ENCODE measurements at regions not wholly inside any gene's neighbourhood (a gene's known extent, or its start where the extent isn't known, plus 50 kb on each side); places are given as distances from the start of the nearest gene placed in this dataset.
"Not testable (repeated sequence)": the region's sequence is repeated elsewhere in the genome, so short reads cannot be mapped to it uniquely, and the experiment has no call there.

DNA sequence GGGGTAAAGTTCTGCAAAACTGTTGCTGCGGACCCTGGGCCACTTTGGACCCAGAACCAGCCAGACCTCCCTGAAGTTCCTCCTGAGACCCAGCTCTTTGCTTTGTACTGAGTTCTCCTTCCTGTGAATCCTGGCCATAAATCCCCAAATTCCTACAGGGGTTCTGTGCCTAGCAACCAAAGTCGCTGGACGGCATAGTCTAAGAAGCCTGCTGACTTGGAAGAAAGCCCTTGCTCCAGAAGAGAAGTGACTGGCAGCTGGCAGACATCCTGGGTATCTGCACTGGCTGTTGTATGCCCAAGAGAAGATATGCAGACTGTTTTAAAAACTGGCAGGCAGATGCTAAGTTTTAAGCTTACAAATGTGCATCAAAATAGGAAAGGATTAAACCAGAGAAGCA is 99.9 kb upstream of the SLC24A4 start:
- no peak for DNase-seq

DNA sequence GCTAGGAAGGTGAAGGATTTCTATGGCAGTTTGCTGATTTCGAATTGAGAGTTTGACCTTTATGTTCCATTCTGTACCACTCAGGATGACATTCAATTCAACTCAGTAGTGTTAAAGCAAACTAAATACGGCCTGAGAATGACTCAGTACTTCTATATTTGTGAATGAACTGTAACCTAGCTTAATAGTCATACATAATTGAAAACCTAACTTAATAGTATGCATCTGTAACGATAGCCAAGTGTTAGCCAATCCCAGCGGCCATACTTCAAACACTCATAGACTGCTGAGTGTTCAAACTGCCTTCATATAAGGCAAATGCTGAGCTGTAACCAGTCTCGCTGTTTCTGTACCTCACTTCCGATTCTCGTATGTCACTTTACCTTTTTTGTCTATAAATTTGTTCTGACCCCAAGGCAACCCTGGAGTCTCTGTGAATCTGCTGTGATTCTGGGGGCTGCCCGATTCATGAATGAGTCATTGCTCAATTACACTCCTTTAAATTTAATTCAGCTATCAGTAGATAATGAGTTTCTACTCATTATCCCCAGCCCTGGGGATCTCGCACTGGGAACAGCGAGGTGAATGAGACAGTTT is 98.5 kb upstream of the SLC24A4 start:
- DNase-seq = no peak

DNA sequence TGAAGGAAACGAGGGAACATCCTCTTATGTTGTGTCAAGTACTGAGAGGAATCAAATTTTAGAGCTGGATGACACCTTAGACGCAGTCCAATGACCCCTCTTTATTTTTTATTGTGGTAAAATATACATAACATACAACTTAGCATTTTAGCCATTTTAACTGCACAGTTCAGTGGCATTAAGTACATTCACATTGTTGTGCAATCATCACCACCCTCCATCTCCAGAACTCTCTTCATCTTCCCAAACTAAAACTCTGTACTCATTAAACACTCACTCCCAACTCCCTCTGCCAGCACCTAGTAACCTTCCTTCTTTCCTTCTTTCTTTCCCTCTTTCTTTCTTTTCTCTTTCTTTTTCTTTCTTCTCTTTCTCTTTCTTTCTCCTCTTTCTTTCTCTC is 97.2 kb upstream of the SLC24A4 start:
- DNase-seq = no peak

DNA sequence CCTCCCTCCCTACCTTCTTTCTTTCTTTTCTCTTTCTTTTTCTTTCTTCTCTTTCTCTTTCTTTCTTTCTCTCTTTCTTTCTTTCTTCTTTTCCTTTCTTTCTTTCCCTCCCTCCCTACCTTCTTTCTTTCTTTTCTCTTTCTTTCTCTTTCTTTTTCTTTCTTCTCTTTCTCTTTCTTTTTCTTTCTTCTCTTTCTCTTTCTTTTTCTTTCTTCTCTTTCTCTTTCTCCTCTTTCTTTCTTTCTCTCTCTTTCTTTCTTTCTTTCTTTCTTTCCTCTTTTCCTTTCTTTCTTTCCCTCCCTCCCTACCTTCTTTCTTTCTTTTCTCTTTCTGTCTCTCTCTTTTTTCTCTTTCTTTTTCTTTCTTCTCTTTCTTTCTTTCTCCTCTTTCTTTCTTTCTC is 96.8 kb upstream of the SLC24A4 start:
- not testable (repeated sequence) for DNase-seq

DNA sequence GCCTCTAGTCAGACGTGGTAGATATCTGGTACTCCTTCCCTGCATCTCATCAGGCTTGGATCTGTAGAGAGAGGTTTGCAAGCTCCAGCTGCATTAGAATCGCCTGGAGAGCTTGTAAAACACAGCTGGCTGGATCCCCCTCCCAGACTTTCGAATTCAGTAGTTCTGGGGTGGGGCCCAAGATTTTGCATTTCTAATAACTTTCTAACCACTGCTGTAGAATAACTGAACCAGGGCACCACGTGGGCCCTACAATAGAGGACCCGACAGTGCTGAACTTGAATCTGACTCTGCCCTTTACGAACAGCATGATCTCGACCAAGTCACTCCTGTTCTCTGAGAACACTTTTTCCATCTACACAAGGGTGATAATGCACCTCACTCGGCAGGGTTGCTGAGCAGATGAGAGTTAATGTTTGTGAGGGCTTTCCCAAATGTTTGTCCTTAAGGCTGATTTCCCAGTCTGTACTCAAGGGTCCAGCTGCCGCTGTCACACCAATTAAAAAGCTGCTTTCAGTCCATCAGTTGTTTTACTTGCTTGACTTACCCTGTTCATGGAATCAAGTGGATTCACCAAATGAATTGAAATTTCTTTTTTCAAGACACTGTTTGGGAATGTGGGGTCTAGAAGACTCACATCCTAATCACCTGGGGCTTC is 86.6 kb upstream of the SLC24A4 start:
- DNase-seq = no peak

DNA sequence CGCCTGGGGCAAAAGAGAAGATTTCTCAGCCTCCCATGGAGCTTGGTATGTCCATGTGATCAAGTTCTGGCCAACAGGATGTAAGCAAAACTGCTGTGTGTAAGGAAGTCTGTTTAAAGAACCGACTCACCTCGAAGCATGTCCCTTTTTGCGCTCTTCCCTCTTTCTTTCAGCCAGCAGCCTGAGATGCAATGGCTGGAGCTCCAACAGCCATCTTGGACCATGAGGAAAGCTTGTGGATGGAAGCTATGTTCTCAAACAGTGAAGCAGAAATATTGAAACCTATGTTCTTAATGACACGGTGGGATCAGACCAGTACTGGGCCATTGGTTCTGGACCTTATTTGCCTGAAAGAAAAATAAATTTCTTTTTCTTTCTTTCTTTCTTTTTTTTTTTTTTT is 82.3 kb upstream of the SLC24A4 start:
- no peak for DNase-seq

DNA sequence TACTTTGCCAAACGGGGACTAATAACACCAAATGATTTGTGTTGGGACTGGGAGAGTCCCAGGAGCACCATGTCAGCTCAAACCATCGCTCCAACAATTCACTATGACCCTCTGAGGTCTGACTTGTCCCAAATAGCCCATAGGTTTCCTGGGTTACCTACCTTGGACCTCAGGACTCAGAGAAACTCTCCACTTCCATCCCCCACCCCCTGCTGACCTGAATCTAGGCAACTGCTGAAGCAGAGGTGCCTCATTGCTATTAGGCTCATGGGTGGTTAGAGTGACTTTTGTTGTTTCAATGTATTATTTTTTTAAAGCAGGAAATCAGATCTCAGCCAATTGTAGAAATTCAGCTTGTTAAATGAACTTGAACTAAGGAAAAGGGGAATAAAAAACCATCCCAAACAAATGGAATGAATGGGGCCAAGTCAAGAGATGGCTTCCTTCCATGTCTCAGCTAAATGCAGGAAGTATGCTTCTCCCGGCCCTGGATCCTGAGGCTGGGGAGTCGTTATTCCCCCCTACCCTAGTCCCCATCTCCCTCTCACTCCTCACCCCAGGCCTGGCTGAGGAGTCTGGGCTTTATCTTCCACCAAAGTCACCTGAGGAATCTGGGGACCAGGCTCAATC is 80.9 kb upstream of the SLC24A4 start:
- no peak for DNase-seq

DNA sequence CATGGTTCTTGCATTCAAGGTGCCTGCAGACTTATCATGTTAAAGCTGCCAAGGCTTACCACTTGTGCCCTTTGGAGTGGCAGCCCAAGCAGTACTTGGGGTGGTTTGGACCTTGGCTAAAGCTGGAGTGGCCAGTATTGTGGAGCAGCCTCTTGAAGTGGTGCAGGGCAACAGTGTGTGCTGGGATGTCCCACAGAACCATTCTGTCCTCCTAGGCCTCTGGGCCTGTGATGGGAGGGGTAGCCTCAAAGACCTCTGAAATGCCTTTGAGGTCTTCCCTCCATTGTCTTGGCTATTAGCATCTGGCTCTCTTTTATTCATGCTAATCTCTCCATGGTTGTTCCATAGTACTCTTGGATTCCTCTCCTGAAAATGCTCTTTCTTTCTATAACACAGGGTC is 78.2 kb upstream of the SLC24A4 start:
- DNase-seq = no peak

DNA sequence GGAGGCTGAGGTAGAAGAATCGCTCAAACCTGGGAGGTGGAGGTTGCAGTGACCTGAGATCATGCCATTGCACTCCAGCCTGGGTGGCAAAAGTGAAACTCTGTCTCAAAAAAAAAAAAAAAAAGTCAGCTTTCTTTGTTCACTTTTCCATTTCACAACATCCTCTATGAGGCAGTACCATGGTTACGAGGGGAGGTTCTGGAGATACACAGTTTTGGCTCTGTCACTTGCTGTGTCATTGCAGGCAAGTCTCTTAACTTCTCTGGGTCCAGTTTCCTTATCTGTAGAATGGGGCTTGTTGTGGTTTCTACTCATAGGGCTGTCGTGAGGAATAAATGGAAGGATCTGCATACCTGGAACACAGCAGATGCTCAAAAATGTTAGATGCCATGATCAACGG is 75.6 kb upstream of the SLC24A4 start:
- no peak for DNase-seq

DNA sequence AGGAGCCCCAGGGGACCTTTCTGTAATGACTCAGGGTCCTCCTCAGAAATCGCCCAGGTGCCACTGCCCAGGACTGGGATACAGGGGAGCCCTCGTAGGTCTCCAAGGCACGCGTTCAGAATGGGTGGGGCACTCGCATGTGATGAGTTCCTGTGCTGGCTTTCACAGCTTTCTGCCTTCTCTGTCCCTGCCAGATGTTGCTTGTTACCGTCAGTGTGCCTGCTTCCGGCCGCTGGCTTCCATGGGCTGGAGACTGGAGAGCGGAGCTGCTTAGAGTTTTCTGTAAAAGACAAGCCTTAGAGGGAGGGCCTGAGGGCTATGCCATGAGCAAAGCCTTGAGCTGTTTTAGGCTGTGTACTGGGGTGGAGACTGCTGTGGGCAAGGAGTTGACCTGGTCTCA is 75.0 kb upstream of the SLC24A4 start:
- no peak for DNase-seq

DNA sequence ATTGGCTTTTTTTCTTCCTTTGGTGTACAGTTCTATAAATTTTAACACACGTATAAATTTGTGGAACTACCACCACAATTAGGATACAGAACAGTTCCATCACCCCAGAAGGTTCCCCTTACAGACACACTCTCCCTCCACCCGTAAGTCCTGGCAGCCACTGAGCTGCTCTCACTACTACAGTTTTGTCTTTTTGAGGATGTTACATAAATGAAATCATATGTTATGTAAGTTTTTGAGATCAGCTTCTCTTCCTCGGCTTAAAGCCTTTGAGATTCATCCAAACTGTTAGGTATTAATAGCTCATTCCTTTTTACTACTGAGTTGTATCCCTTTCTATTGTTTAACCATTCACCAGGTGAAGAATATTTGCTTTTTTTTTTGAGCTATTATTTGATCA is 74.3 kb upstream of the SLC24A4 start:
- DNase-seq = no peak

DNA sequence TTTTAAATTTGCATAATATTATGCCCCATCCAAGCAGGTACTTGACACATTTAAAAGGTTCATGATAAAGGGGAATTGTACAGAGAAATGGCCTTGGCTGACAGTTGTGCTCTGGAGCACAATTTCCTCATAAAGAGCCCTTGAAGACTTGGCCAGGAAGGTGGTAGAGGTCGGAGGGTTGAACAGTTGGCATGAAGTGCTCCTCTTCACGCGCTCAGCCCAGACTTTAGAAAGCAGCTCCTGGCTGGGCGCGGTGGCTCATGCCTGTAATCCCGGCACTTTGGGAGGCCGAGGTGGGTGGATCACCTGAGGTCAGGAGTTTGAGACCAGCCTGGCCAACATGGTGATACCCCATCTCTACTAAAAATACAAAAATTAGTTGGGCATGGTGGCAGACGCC is 72.6 kb upstream of the SLC24A4 start:
- DNase-seq = not testable (repeated sequence)

DNA sequence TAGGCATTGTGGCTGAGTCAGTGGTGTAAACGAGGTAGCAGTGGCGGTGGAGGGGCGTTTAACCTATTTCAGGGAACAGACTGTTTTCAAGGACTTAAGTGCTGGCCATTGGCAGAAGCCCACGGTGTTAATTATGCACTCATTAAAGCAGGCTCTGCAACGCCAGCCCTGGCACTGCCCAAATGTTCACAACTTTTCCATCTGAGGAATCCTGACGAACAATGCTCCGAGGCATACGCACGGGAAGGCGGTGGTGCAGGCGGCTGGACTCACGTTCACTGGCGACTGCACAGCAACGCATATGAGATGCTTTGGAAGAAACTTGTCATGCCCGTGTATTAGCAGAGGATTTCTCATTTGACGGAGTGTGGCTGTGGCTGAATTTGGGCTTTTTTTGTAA is 70.6 kb upstream of the SLC24A4 start:
- no peak for DNase-seq

DNA sequence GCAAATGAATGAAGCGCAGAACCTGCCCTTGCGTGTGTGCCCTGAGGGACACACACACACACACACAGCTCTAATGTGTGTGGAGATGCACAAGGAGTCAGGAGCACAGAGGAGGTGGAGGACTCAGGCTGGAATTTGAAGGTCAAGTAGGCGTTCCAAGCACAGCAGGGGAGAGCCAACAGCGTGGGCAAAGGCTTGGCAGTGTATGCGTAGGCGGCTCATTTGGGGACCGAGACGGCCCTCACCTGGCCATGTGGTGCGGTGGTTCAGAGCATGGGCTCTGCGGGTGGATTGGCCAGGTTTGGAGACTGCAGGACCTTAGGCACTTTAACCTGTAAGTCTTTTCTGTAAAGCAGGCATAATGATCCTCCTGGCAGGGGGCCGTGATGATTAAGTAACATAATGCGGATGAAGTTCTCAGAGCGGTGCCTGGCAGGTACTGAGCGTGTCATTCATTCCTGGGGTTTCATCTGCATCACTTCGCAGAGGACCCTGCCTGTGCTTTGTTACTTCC is 69.5 kb upstream of the SLC24A4 start:
- peak; percentile 6 for DNase-seq

DNA sequence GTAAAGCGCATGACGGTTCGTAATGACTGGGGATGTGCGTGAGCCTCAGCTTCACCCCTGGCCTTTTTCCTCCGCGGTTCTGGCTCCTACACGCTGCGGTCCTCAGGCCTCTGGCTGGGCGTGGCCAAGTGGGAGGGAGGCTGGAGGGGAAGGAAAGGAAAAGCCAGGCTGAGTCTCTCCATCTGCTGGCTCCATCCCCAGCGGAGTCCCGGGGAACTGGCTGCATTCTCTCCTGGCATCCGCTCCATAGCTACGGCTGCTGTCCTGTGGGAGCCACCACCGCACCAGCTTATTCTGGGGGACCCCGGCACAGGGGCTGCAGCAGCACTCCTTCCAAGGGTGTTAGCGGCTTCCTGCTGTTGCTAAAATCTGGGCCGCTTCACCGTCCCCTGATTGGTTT is 68.2 kb upstream of the SLC24A4 start:
- DNase-seq = no peak

DNA sequence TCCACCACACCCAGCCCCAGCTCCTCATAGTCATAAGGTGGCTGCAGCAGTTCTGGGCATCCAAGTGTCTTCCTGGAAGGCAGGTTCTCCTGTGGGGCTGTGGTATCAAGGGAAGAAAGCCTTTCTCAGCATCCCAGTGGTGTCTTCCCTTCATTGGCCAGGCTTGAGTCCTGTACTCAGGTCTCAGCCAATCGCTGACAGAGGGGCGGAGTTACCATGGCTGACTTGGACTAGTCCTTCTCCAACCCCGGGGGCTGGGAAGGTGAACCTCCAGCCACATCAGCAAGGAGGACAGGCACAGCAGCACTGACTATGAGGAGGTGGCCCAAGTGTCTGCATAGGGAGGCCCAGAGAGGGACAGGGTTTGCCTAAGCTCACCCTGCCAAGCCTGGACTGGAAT is 64.0 kb upstream of the SLC24A4 start:
- no peak for DNase-seq

DNA sequence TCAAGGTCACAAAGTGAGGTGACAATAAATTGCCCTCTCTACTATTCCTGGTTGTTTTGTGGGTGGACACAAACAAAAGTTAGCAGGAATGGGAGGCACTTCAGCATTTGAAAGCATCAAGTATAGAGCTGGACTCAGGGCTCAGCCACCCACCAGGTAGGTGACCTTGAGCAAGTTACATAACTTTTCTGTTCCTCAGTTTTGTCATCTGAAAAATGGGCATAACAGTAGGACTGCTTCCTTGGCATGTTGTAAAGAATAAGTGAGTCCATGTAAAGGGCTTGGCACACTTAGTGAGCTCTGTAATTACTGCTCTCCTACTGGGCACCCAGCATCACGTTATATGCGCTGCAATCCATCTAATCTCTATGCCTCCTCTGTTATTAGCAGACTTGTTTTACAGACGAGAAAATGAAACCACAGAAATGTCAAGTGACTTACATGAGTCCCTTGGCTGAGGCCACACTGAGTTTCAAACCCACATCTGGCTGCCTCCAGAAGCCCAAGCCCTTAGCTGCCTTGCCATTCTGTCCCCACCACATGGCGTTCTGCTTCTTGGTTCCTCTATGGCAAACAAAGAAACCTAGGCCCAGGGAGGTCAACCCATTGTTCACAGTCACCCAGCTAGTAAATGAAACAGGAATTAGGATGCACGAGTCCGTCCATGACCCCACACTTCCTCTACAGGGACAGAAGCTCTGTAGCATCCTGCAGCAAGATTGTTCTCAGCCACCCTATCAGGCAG is 63.2 kb upstream of the SLC24A4 start:
- DNase-seq = no peak

DNA sequence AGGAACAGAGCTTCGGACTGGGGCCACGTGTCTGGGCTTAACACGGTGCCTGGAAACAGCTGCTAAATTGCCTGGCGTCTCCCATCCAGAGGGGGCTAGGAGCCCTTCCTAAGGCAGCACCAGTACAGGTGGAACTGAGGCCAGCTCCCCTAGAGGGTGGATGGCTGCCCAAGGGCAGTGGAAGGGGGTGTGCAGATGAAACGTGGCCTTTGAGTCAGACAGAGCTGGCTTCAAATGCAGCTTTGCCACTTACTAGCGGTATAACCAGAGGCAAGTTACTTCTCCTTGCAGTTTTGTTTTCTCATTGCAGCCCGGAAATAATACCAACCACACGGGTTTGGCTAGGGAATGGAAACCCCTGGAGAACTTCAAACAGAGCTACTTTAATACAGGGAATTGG is 59.3 kb upstream of the SLC24A4 start:
- DNase-seq = no peak

DNA sequence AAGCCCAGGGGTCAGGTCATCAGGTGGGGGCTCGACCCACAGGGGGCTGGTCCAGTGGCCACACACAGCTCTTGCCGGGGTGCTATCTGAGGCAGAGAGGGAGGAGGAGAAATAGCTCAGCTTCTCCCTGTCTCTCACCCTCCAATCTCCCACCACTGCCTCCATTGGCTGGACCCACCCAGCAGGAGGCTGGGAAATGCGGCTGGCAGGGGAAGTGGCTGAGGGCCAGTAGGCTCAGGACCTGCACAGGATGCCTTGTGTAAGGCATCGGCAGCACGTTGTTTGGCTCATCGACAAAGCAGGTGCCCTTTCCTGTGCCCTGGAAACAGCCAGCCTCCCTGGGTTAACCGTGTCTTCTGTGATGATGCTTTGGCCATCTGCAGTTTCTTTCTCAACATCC is 58.8 kb upstream of the SLC24A4 start:
- no peak for DNase-seq

DNA sequence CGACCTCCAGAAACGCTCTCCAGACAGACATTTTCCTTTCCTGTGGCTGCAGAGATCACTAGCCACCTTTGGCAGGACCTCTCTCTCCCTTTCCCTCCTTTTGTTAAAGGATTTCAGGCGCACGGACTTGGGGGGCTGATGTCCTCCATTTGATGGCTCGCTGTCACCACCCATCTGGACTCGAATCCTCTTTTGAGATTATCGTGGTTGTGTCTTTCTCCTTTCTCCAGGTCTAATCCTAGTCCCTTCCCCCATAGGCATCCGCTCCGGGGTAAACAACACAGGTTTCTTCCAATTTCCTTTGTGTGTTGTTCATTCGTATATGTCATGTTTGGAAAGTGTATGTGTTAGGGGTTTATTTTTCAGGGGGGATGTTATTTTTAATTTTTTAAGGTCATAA is 56.7 kb upstream of the SLC24A4 start:
- DNase-seq = no peak

All from DMS153 (cell line).